ENCODE measurements at regions not wholly inside any gene's neighbourhood (a gene's known extent, or its start where the extent isn't known, plus 50 kb on each side); places are given as distances from the start of the nearest gene placed in this dataset.

GRCh38 chr11:134915212-134915611 lies 503.2 kb upstream of the B3GAT1 start:
- TF ChIP-seq POLR2AphosphoS5 (IDR thresholded peaks at IDR 0.05), result no peak
- TF ChIP-seq, protein P1, sequence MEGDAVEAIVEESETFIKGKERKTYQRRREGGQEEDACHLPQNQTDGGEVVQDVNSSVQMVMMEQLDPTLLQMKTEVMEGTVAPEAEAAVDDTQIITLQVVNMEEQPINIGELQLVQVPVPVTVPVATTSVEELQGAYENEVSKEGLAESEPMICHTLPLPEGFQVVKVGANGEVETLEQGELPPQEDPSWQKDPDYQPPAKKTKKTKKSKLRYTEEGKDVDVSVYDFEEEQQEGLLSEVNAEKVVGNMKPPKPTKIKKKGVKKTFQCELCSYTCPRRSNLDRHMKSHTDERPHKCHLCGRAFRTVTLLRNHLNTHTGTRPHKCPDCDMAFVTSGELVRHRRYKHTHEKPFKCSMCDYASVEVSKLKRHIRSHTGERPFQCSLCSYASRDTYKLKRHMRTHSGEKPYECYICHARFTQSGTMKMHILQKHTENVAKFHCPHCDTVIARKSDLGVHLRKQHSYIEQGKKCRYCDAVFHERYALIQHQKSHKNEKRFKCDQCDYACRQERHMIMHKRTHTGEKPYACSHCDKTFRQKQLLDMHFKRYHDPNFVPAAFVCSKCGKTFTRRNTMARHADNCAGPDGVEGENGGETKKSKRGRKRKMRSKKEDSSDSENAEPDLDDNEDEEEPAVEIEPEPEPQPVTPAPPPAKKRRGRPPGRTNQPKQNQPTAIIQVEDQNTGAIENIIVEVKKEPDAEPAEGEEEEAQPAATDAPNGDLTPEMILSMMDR (IDR thresholded peaks at IDR 0.05), result no peak
- no peak for TF ChIP-seq POLR2A (IDR thresholded peaks at IDR 0.05)

Data from prostate gland (tissue), 2 donors.